ENCODE measurements at regions not wholly inside any gene's neighbourhood (a gene's known extent, or its start where the extent isn't known, plus 50 kb on each side); places are given as distances from the start of the nearest gene placed in this dataset.

GRCh38 chr17:77883213-77883650 is 75.3 kb upstream of the TNRC6C start:
- Histone ChIP-seq H3K9ac (ENCODE audit: insufficient read depth, low read depth, low read length) (no peak overlapping the region), H4K20me1 (ENCODE audit: insufficient read depth, low read length) (no peaks in the 10 kb centered on the region; the same call in none of the 2 replicates), H3K9me3 (ENCODE audit: low read length) (no peaks in the 10 kb centered on the region), H3K36me3 (replicated peaks in 1 of 2; ENCODE audit: control insufficient read depth in 1 of 2, insufficient read depth in 2 of 2, low read length in 2 of 2) (no peaks in the 10 kb centered on the region), H2AFZ (ENCODE audit: low read length) (no peak overlapping the region), H3K4me1 (ENCODE audit: insufficient read depth, low read length) (peaks cover 12% of the 10 kb centered on the region), H3K27me3 (ENCODE audit: control insufficient read depth in 1 of 2, insufficient read depth in 2 of 2, low read length in 2 of 2) (peaks cover 8 to 82% of the 10 kb centered on the region in 2 experiments), H3K27ac (ENCODE audit: extremely low read length, insufficient read depth, low read length) (no peak overlapping the region), H3K4me3 (replicated peaks in 1 of 3; ENCODE audit: insufficient read depth in 1 of 3, low read depth in 2 of 3, low read length in 3 of 3) (no peak overlapping the region), H3K4me2 (ENCODE audit: low read depth, low read length) (no peak overlapping the region), H3K79me2 (ENCODE audit: insufficient read depth, low read length) (no peaks in the 10 kb centered on the region)
- no peak for TF ChIP-seq ZSCAN31 (CRISPR knock-in tag; IDR thresholded peaks at IDR 0.05; ENCODE audit: low read depth)
- TF ChIP-seq ZBTB44 (CRISPR knock-in tag; IDR thresholded peaks at IDR 0.05): no peak
- no peak for TF ChIP-seq REPIN1 (CRISPR knock-in tag; IDR thresholded peaks at IDR 0.05; ENCODE audit: borderline replicate concordance, low read depth)
- no peak for TF ChIP-seq HNRNPLL (IDR thresholded peaks at IDR 0.05; ENCODE audit: low read depth, low read length, poor library complexity, severe bottlenecking)
- no peak for TF ChIP-seq ZNF746 (CRISPR knock-in tag; IDR thresholded peaks at IDR 0.05)
- no peak for TF ChIP-seq ZNF431 (CRISPR knock-in tag; IDR thresholded peaks at IDR 0.05; ENCODE audit: borderline replicate concordance, low read depth)
- no peak for TF ChIP-seq ZNF83 (CRISPR knock-in tag; IDR thresholded peaks at IDR 0.05; ENCODE audit: borderline replicate concordance)
- no peak for TF ChIP-seq ZNF567 (CRISPR knock-in tag; IDR thresholded peaks at IDR 0.05; ENCODE audit: borderline replicate concordance)
- TF ChIP-seq ZNF296 (CRISPR knock-in tag; conservative IDR thresholded peaks at IDR 0.05): no peak
- TF ChIP-seq ZBTB3 (CRISPR knock-in tag; IDR thresholded peaks at IDR 0.05; ENCODE audit: borderline replicate concordance, low read depth): no peak
- no peak for TF ChIP-seq LCORL (IDR thresholded peaks at IDR 0.05)
- no peak for TF ChIP-seq LCORL (CRISPR knock-in tag; IDR thresholded peaks at IDR 0.05)
- TF ChIP-seq DMAP1 (CRISPR knock-in tag; IDR thresholded peaks at IDR 0.05): no peak
- no peak for TF ChIP-seq SIX1 (CRISPR knock-in tag; IDR thresholded peaks at IDR 0.05; ENCODE audit: borderline replicate concordance)
- TF ChIP-seq PREB (CRISPR knock-in tag; IDR thresholded peaks at IDR 0.05): no peak
- no peak for TF ChIP-seq TRIM22 (IDR thresholded peaks at IDR 0.05)
- TF ChIP-seq ASH2L (IDR thresholded peaks at IDR 0.05; ENCODE audit: insufficient read length, low read depth, low read length): no peak
- no peak for TF ChIP-seq ZBTB26 (CRISPR knock-in tag; IDR thresholded peaks at IDR 0.05; ENCODE audit: borderline replicate concordance)
- no peak for TF ChIP-seq SOX6 (IDR thresholded peaks at IDR 0.05)
- TF ChIP-seq SOX6 (CRISPR knock-in tag; IDR thresholded peaks at IDR 0.05): no peak
- POLR2A ChIA-PET: no interaction called here
- intact Hi-C loops (cut with micrococcal nuclease; ENCODE audit: unreplicated experiment): no loop called here
- WGBS (ENCODE audit: low lambda C conversion rate): 21% methylated on average over 8 of the region's 10 CpGs
- ATAC-seq: no peak
- CTCF ChIA-PET (ENCODE audit: low intra/inter-chr PET ratio, low total read pairs): no interaction called here
- FAIRE-seq: no peak
- no TSS peak for BruUV-seq (replicated peaks)
- no peak for DNase-seq (ENCODE audit: low spot score)
- in situ Hi-C loops (cut with HindIII; ENCODE audit: extremely low pct_ligation_motif_present, low pct_unique_long_range_greater_than_20kb): no loop called here

Data from HepG2 (cell line).